IPS-NIHi7 (cell line): ENCODE measurements at regions not wholly inside any gene's neighbourhood (a gene's known extent, or its start where the extent isn't known, plus 50 kb on each side); places are given as distances from the start of the nearest gene placed in this dataset.
"Not testable (repeated sequence)": the region's sequence is repeated elsewhere in the genome, so short reads cannot be mapped to it uniquely, and the experiment has no call there.

Experiments used
- DNase-seq: peaks from one replicate; pipeline ENCODE4 v3.0.0; 2012; ENCODE audit warnings: mixed read lengths; ENCODE audit errors: extremely low spot score

GRCh38 chr10:125455431-125455830, 227.5 kb downstream of the TEX36 start:
- no peak for DNase-seq

GRCh38 chr10:125451319-125451718, 231.6 kb downstream of the TEX36 start:
- no peak for DNase-seq

- DNase-seq, result no peak
These were observed 232.7 kb downstream of the TEX36 start for GRCh38 chr10:125450218-125450617.

- no peak for DNase-seq
These were observed 233.4 kb downstream of the TEX36 start for GRCh38 chr10:125449571-125449970.

GRCh38 chr10:125448596-125448995, 234.4 kb downstream of the TEX36 start:
- peak; percentile 81 for DNase-seq

- peak; percentile 34 for DNase-seq
These were observed 238.2 kb downstream of the TEX36 start for GRCh38 chr10:125444790-125445189.

- no peak for DNase-seq
These were observed 240.0 kb downstream of the TEX36 start for GRCh38 chr10:125442856-125443540.

- no peak for DNase-seq
These were observed 241.8 kb downstream of the TEX36 start for GRCh38 chr10:125441151-125441550.

- DNase-seq, result no peak
These were observed 251.8 kb downstream of the TEX36 start for GRCh38 chr10:125431149-125431548.

- no peak for DNase-seq
These were observed 254.9 kb downstream of the TEX36 start for GRCh38 chr10:125428054-125428453.

GRCh38 chr10:125424191-125424847, 258.6 kb downstream of the TEX36 start:
- DNase-seq, result no peak

- no peak for DNase-seq
These were observed 259.4 kb downstream of the TEX36 start for GRCh38 chr10:125423569-125423968.

- DNase-seq, result no peak
These were observed 259.5 kb upstream of the CTBP2 start for GRCh38 chr10:125419831-125420230.

- DNase-seq, result no peak
These were observed 258.8 kb upstream of the CTBP2 start for GRCh38 chr10:125419146-125419545.

GRCh38 chr10:125417605-125418004, 257.2 kb upstream of the CTBP2 start:
- DNase-seq, result no peak

GRCh38 chr10:125415964-125416363, 255.6 kb upstream of the CTBP2 start:
- DNase-seq, result no peak

GRCh38 chr10:125415006-125415633, 254.8 kb upstream of the CTBP2 start:
- no peak for DNase-seq

GRCh38 chr10:125411724-125412123, 251.4 kb upstream of the CTBP2 start:
- no peak for DNase-seq

GRCh38 chr10:125409756-125410155, 249.4 kb upstream of the CTBP2 start:
- no peak for DNase-seq

- DNase-seq, result no peak
These were observed 247.2 kb upstream of the CTBP2 start for GRCh38 chr10:125407557-125407956.

GRCh38 chr10:125407000-125407502, 246.7 kb upstream of the CTBP2 start:
- no peak for DNase-seq

GRCh38 chr10:125404902-125405301, 244.5 kb upstream of the CTBP2 start:
- not testable (repeated sequence) for DNase-seq

- DNase-seq, result no peak
These were observed 241.1 kb upstream of the CTBP2 start for GRCh38 chr10:125401462-125401861.
